ENCODE measurements at regions not wholly inside any gene's neighbourhood (a gene's known extent, or its start where the extent isn't known, plus 50 kb on each side); places are given as distances from the start of the nearest gene placed in this dataset.

- Histone ChIP-seq H3K4me1 (peaks cover 0 to 3% (median 0%) of the 10 kb centered on the region in 9 donors), H3K4me3 (no peak overlapping the region), H3K9me3 (no peaks in the 10 kb centered on the region), H3K27ac (no peak overlapping the region), H3K27me3 (no peaks in the 10 kb centered on the region), H3K36me3 (no peaks in the 10 kb centered on the region)
- ATAC-seq (peak in 1 of 8 donors; percentile 46), DNase-seq (no peak)
- TF ChIP-seq CTCF (IDR thresholded peaks at IDR 0.05) = no peak
- WGBS, 2 donors = 72 to 77% methylated on average over 2 of the region's 2 CpGs
- intact Hi-C loops (cut with DNase I) = no loop called here
Measured at GRCh38 chr12:70982286-70982685, 61.7 kb upstream of the PTPRR start.

DNA sequence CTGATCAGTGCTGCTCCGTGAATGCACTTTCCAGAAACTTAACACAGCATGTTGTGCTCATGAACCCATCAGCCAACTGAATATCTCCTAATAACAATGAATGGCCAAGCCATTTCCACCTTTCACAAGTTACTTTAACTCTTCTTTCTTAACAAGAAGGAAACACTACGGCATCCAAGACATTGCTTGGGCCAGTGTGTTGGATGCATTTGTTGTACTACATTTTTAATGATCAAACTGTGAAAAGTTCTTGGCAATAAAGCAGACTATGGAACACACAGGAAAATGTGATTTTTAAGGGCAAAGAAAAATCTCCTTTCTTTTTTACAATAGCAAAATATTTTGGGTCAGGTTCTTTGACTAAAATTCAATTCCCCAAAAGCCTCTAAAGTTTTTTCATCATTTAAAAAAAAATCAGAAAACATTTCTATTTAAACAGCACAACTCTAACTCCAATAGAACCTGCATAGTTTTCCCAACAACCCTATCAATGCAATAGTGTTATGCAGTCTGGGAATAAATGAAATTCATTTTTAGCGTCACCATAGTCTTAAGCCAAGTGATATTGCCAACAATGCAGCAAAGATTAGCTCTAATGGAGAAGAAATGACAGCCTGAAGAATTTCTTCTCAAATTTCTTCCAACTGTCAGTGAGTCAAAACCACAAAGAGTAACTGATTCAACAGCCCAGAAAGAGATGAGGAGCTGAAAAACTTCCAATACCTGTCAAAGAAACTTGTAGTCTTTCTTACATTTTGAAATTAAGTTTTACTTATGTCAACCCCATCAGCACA is 50.7 kb upstream of the PTPRR start:
- H3K27ac ChIP-seq = no peak overlapping the region

More for the DNA sequence above, 50.7 kb upstream of the PTPRR start:
- Histone ChIP-seq H3K4me1 (no peaks in the 10 kb centered on the region), H3K36me3 (no peaks in the 10 kb centered on the region), H3K27me3 (no peaks in the 10 kb centered on the region), H3K4me3 (no peak overlapping the region), H3K9me3 (peaks cover 0 to 3% (median 0%) of the 10 kb centered on the region in 11 donors)
- intact Hi-C loops (cut with DNase I) = no loop called here
- DNase-seq (no peak), ATAC-seq (peak in 6 of 8 donors; percentile 37 to 73 (median 48))
- WGBS, 2 donors = 70 to 71% methylated on average over 3 of the region's 3 CpGs
- no peak for TF ChIP-seq CTCF (IDR thresholded peaks at IDR 0.05)
